Ishikawa (cell line): ENCODE measurements at regions not wholly inside any gene's neighbourhood (a gene's known extent, or its start where the extent isn't known, plus 50 kb on each side); places are given as distances from the start of the nearest gene placed in this dataset.

Experiments
- CEBPB ChIP-seq: IDR thresholded peaks from 2 replicates; pipeline ENCODE4 v1.6.1; 2012
- CREB1 ChIP-seq: IDR thresholded peaks from 2 replicates; pipeline ENCODE4 v1.6.1; 2012; ENCODE audit warnings: low read depth
- EGR1 ChIP-seq: IDR thresholded peaks from 2 replicates; pipeline ENCODE4 v1.6.1; 2012
- EP300 ChIP-seq: IDR thresholded peaks from 2 replicates; pipeline ENCODE4 v1.6.1; 2012; ENCODE audit warnings: borderline replicate concordance
- FOXM1 ChIP-seq: IDR thresholded peaks from 2 replicates; pipeline ENCODE4 v1.6.1; 2012; ENCODE audit warnings: low read depth, borderline replicate concordance
- MAX ChIP-seq: IDR thresholded peaks from 2 replicates; pipeline ENCODE4 v1.6.1; 2012
- NFIC ChIP-seq: IDR thresholded peaks from 2 replicates; pipeline ENCODE4 v1.6.1; 2012
- RAD21 ChIP-seq: IDR thresholded peaks from 2 replicates; pipeline ENCODE4 v1.6.1; 2012; ENCODE audit warnings: low read depth
- REST ChIP-seq: IDR thresholded peaks from 2 replicates; pipeline ENCODE4 v1.6.1; 2012; ENCODE audit warnings: low read depth, mild to moderate bottlenecking
- TAF1 ChIP-seq: IDR thresholded peaks from 2 replicates; pipeline ENCODE4 v1.6.1; 2012; ENCODE audit warnings: low read depth, mild to moderate bottlenecking
- TCF12 ChIP-seq: IDR thresholded peaks from 2 replicates; pipeline ENCODE4 v1.6.1; 2012; ENCODE audit warnings: low read depth
- TEAD4 ChIP-seq: IDR thresholded peaks from 2 replicates; pipeline ENCODE4 v1.6.1; 2012
- USF1 ChIP-seq: IDR thresholded peaks from 2 replicates; pipeline ENCODE4 v1.6.1; 2012
- YY1 ChIP-seq: IDR thresholded peaks from 2 replicates; pipeline ENCODE4 v1.6.1; 2012; ENCODE audit warnings: low read depth
- ZBTB7A ChIP-seq: IDR thresholded peaks from 2 replicates; pipeline ENCODE4 v1.6.1; 2012; ENCODE audit warnings: low read depth

GRCh38 chr11:127350476-127350875, 349.9 kb upstream of the KIRREL3 start:
- no peak for TF ChIP-seq USF1
- no peak for TF ChIP-seq REST
- no peak for TF ChIP-seq CREB1
- no peak for TF ChIP-seq NFIC
- no peak for TF ChIP-seq EGR1
- TF ChIP-seq TCF12: no peak
- TF ChIP-seq FOXM1: no peak
- TF ChIP-seq ZBTB7A: no peak
- no peak for TF ChIP-seq CEBPB
- no peak for TF ChIP-seq YY1
- TF ChIP-seq TAF1: no peak

- TF ChIP-seq USF1 (no peak), RAD21 (peak; percentile 55)
Observed at GRCh38 chr11:127345819-127346459, 345.4 kb upstream of the KIRREL3 start.

- TF ChIP-seq MAX (no peak), REST (no peak), RAD21 (no peak), TAF1 (no peak), CREB1 (no peak), FOXM1 (no peak), NFIC (no peak), CEBPB (no peak), TEAD4 (no peak), USF1 (no peak), ZBTB7A (no peak), EGR1 (no peak)
Observed at GRCh38 chr11:127340438-127340837, 339.9 kb upstream of the KIRREL3 start.

GRCh38 chr11:127339376-127339775, 338.8 kb upstream of the KIRREL3 start:
- TF ChIP-seq EP300 (no peak), TEAD4 (no peak), TCF12 (no peak), ZBTB7A (no peak), EGR1 (no peak), USF1 (no peak), TAF1 (no peak), MAX (no peak), NFIC (no peak), CEBPB (no peak), RAD21 (no peak), YY1 (no peak), CREB1 (no peak), REST (no peak), FOXM1 (no peak)
